GM21423 (cell line): ENCODE measurements at regions not wholly inside any gene's neighbourhood (a gene's known extent, or its start where the extent isn't known, plus 50 kb on each side); places are given as distances from the start of the nearest gene placed in this dataset.
"Not testable (repeated sequence)": the region's sequence is repeated elsewhere in the genome, so short reads cannot be mapped to it uniquely, and the experiment has no call there.

Source experiments
- ATAC-seq: cut with Tn5 transposase; IDR thresholded peaks from one replicate; pipeline ENCODE4 v1.9.1; 2021; ENCODE audit warnings: mild to moderate bottlenecking, moderate library complexity; ENCODE audit not compliant: unreplicated experiment

DNA sequence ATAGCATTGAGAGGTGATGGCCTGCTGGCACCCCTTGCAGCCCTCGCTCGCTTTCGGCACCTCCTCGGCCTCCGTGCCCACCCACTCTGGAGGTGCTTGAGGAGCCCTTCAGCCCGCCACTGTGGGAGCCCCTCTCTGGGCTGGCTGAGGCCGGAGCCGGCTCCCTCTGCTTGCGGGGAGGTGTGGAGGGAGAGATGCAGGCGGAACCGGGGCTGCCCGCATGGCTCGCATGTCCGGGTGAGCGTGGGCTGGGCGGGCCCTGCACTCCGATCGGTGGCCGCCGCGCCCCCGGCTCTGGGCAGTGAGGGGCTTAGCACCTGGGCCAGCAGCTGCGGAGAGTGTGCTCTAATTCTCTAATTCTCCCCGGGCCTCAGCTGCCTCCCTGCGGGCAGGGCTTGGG is 101.1 kb downstream of the KIF4B start:
- no peak for ATAC-seq

DNA sequence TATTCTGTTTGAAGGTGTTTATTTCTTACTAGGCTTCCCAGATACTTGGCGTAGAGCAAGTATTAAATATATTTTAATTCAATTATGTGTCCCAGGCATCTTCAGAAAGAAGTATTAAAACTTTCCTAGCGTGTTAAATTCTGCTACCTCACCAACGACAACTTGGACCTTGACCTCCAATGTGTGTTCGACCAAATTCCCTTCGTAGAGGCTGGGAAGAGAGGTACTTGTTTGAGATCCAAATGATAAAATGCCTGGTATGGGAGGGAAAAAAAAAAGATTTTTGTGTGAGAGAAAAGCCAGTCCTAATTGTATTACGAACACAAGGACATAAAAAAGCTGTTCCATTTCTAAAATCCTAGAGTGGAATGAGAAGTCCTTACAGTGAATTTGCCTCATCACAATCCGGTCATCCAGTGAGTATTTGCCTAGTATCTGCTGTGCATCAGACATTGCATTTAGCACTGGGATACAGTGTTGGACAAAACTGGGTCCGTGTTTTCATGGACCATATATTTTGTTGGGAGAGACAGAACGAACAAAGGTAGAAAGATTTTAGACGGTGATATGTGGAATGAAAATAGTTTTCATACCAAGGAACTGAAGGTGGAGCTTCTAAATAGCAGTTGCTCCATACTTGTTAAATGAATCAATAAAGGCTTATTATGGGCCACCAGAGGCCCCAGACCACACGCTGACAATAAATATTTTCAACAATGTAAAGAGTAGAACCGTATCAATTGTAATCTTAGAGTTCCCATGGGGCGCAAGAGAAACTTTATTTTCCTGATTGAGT is 103.1 kb downstream of the KIF4B start:
- ATAC-seq: no peak

DNA sequence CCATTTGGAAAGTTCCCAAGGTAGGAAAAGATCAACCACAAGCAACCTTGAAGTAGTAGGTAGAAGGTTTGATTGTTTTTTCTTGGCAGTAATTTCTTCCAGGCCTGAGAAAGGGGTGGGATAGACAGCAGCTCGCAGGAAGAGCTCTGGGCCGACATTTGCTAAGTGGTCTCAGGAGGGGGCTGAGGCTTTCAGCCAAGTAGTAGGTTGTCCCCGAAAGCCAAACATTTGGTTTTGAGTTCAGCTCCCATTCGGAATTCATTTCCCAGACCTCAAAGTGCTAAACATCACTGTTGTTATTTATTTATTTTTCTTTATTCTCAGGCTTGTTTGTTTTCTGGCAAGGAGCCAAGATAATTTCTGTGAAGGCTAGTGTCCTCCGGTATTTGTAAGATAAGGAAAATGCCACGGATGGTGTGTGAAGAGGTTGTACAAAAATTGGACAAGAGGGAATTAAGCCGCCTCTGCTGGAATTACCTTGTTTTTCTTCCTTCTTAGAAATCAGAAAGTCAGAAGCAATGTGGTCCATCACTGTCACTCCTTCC is 112.1 kb downstream of the KIF4B start:
- no peak for ATAC-seq

DNA sequence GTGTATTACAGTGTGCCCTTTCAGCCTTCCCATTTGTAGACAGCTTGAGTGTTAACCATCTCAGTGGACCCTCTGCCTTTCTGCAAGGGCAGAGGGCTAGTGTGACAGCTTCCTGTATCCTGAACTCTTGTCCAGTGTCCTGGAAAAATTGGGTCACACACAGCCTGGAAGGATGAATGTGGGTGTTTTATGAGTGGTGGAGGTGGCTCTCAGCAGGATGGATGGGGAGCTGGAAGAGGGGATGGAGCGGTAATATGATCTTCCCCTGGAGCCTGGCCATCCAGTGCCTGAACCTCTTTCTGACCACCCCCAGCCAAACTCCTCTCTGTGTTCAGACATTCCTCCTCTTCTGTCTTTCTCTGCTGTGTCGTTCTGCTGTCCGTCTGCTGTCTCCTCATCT is 113.0 kb downstream of the KIF4B start:
- no peak for ATAC-seq

DNA sequence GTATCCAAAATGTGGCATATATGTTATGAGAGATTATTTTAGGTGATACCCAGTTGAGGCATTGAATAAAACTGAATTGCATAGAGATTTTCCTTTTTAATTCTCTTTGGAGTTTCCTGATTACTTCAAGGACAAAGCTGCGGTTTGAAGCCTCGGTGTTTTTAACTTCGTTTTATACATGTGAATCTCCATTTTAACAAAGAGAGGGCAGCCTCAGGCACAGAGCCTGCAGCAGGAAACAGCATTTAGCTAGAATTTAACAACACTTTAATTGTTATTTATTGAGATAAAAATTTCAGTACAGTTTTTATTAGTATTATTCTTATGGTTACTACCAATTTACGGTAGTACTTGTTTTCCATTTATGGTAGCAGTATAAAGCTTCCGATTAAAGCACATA is 114.0 kb downstream of the KIF4B start:
- ATAC-seq: no peak

DNA sequence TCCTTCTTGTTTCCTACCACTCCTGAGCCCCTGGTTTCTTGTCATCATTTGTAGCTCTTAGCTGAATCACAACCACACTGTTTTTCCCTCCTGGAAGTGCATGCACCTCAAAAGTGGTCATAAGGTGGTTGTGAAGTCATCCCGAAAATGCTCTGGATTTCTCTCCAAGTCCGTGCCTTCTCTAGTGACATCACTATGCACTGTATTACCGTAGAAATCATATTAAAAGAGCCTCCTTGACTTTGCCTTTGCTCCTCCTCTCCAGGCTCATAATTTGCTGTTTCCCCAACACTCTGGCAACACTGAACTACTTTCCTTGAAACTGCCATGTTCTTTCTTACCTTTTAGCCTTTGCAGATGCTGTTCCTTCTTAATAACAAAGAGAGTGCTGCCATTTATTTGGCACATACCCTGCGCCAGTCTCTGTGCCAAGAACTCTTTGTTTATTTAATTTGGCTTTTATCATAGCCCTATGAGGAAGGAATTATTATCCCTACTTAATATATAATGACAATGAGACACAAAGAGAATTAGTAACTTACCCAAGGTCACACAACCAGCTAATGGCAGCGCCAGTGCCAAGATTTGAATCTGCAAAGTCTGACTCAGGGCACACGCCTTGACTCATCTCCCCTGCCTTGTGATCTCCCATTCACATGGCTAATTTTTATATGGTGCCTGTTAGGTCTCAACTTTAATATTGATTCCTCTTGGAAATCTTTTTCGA is 115.4 kb downstream of the KIF4B start:
- ATAC-seq: no peak

DNA sequence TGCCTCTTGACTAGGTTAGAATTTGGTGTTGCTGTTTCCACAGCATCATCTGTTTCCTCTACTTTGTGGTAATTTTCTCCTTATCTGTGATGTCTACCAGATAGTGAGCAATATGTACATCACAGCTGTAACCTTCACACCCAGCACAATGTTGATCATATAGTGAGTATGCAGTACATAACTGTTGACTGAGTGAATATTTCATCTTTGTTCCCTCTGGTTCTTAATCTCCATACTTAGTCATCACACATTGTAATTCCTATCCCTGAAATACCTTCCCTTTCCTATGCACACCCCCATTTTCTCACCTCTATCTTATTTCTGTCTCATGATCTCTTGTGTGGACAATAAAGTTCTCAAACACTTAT is 115.9 kb downstream of the KIF4B start:
- no peak for ATAC-seq

DNA sequence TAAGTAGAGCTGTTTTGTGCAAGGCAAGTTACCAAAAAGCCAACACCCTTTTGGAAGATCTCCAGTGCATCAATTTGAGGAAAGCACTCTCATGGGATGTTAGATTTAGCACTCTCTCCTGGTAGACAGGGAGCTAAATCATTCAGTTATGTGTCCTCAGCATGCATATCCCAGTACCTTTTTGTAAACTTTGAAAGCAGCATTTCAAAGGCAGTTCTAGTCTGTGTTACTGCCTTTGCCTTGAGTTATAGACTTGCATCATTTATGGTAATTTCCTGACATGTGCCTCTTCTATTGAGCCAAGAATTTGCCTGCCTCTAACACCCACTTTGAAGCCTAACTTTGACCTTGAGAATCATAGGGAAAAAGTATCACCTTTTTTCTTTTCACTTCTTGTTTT is 120.6 kb downstream of the KIF4B start:
- no peak for ATAC-seq

DNA sequence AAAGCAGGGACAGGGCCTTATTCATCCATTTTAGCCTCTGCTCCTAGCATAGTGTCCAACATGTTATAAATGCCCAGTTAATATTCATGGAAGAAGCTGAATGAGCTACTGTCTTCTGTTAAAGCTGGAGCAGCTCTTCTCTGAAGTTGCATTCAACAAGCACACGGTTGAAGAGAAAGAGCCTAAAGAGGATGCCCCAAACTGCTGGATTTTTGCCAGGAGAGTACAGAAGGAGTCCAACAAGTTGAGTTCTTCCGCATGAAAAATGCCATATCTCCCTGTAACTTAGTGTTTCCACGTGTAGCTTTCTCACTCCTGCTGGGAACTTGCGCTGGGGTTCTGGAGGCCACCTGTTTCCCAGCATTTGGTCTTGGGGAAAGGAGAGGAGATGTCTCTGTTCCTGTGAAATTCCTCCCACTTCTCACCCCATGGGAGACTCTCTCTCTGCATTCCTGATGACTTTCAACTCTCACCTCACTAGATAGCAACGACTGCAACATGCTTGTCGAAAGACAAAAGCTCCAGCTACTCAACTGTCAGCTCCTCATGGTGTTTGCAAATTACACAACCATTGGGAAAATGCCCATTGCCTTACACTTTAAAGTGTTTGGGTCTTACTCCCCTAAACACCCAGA is 122.8 kb downstream of the KIF4B start:
- ATAC-seq: no peak

DNA sequence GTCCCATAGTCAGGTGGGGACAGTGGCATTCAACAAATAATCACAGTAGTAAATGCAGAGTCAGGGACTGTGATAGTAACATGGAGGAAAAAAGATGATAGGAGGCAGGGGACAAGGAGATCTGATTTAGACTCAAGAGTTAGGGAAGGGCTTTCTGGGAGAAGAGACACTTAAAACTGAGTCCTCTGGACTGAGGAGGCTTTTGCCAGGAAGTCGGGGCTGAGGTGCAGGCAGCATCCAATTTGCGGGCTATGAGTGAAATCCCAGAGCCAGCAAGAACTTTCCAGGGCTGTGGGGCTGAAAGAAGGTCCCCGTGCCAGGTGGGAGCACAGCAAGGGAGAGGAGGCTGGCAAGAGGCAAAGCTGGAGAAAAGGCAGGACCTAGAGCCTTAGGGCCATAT is 124.1 kb downstream of the KIF4B start:
- no peak for ATAC-seq

DNA sequence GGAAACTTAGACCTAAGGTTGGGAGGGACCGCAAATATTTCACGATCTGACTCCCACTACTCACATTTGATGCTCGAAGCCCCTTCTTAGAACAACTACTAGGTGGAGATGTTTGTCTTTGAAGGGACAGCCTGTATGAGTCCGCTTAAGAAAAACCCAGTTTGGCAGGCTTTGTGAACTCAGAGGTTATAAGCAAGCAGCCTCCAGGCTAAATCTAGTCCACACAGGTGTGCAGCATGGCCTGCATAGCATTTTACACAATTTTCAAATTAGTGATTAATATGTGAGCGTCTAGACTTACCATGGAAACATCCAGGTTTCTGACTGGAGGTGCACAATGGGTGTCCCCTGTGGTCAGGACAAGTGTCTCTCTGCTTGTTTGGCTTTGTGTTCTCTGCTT is 127.1 kb downstream of the KIF4B start:
- no peak for ATAC-seq

DNA sequence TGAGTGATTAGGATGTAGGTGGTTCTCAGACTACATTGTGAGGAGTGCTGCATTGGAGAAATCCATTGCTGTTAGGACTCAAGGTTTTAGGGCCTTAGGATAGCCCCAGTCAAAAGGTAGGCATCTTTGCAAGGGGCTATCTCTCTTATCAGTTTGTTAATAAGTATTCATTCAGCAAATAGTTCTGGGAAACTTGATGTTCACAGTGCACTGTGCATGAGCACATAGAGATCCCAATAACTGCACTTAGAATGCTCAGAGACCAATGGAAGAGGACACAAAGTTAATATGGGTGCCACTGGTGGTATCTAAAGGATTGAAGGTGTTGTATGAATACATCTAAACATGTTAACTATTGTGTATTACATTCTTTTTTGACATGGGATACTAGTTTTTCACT is 131.4 kb downstream of the KIF4B start:
- no peak for ATAC-seq

DNA sequence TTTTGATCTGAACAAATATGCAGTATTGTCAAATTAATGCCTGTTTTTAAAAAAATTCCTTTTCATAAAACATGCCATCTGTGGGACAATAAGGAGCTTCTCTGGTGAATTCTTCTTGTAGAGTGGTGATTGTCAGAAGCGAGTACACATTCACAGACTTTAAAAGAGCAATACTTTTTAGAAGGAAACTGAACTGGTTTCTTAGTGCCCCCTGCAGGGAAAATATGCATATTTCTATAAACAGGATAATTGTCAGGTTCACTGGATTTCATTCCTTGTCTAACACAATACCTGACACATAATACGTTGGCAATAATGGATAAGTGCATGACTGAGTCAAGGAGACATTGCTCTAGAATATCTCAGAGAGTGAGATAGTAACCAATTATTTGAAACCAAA is 133.7 kb downstream of the KIF4B start:
- no peak for ATAC-seq

DNA sequence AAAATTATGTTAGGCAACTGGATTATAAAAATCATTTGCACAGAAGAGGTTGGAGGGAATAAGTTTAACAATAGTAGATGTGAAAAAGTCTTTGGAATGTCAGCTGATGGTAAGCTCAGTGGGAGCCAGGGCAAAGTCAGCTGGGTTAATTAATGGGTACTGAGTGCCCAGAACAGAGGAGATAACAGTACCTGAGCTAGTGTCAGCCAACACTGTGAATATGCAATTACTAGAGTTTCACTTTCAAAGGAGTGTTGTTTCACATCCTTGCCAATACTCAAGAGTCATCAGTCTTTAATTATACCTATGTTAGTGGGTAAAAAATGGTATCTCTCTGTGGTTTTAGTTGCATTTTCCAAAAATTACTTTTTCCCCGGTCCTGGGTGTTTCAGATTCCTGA is 135.1 kb downstream of the KIF4B start:
- no peak for ATAC-seq

DNA sequence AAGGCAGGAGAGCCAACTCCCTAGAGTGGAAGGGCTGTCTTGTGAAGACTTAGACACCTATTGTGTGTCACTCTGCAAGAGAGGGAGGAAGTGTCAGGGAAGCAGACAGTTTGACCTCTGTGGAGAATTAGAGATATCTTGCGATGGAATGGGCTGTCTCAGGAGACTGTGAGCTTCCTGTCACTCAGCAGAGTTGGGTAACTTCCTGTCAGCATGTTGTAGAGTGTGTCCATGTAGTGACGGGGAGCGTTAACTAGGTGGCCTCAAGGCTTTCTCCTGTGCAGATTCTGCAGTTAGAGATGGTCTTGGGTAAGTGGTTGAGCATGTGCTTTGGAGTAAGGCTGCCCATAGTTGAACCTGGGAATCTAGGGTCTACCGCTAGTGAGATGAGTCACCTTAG is 136.5 kb downstream of the KIF4B start:
- no peak for ATAC-seq

DNA sequence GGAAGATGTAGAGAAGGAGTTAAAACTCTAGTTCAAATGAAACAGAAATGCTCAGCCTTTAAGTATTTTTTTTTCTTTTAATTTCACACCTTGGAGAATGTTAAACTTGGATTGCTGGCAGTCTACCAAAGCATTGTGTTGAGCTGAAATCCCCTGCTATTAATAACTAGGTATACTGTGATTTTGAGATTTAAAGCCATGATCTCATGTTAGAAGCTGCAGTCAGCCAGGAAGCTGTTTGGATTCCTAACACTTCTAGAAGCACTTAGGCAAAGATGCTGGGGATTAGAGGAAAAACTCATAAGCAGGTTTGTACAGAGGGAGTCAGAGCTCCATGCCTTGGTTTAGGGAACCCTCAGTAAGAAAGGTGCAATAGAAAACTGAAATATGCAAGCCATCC is 141.4 kb downstream of the KIF4B start:
- no peak for ATAC-seq

DNA sequence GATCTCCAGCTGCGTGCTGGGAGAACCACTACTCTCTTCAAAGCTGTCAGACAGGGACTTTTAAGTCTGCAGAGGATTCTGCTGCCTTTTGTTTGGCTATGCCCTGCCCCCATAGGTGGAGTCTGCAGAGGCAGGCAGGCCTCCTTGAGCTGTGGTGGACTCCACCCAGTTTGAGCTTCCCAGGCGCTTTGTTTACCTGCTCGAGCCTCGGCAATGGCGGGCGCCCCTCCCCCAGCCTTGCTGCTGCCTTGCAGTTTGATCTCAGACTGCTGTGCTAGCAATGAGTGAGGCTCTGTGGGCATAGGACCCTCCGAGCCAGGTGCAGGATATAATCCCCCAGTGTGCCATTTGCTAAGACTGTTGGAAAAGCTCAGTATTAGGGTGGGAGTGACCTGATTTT is 149.5 kb downstream of the KIF4B start:
- not testable (repeated sequence) for ATAC-seq

DNA sequence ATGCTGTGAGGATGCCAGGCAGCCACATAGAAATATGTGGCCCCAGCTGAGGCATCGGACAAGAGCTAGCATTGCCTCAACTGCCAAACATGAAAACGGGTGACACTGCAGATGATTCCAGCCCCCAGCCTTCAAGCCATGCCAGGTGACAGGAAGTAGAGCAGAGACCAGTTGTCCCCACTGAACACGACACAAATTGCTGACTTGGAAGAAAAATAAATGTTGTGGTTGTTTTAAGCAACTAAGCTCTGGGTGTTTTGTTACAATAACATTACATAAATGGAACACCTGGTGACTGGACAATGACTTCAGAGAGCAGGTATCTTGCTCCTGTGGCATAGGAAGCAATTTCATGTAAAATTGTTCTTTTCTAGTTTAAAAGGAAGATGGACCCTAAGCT is 154.2 kb downstream of the KIF4B start:
- ATAC-seq: no peak

DNA sequence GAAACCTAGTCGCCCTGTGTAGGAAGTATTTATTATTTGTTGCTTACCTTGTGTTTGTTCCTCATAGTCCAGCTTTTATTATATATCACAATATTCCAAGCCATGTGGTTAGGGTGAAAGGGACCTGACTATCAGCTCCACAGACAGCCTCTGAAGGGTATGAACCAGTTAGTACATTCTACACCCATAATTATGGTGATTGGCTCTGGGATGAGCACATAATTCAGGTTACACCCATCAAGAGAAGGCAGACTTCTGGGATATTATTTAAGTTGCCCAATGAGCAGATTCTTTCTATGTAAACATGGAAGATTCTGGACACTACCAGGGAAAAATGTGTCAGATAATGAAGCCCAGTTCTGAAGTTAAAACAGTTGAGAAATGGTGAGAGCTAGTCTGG is 168.0 kb downstream of the KIF4B start:
- no peak for ATAC-seq

DNA sequence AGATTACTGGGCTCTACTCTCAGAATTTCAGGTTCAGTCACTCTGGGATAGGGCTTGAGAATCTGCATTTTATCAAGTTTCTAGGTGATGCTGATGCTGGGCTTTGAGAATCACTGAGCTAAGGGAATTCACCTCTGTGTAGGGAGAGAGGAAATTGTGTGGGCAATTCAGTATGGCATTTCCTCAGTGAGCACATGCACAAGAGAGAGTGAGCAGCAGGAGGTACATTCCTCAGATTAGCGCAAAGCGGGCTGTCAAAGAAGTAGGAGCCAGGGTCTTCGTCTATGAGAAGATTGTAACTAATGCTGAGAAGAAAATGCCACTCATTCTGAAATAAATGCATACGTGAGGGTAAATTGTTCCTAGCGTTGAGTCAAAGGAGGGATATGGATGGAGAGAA is 175.9 kb downstream of the KIF4B start:
- ATAC-seq: no peak

DNA sequence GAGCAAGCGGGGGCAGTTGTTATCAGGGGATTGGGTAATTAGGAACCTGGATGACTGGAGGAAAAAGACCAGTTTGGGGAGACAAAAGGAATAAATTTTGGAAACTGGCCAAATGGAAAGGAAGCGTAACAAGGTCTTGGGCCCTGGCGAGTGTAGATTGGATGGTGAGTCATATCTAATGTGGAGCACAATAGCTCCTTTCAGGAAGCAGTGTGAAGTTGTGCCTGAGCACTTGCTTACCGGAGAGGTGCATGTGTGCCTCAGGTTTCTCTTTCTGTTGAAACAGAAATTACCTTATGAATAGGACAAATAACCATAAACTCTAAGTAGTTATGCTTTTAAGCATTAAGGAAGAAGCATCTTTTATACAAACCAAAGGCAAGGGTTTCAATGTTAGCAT is 176.4 kb downstream of the KIF4B start:
- ATAC-seq: no peak

DNA sequence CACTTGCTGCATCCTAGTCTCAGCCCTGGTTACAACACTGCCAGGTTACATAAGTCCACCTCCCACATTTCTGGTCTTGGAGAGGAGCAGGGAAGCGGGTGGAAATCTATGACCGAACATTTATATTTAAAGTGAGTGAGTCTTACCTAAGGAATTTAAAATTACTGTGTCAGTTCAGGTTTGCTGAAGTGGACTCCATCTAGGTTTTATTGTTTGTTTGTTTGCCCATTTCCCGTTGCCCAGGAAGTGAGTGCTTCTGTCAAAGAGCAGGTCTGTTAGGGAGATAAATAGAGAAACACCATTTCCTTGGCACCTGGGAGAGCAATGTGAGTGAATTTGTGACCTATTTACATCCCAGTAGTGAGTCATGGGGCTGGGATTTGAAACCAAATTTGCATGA is 179.5 kb downstream of the KIF4B start:
- no peak for ATAC-seq
